ENCODE measurements at regions not wholly inside any gene's neighbourhood (a gene's known extent, or its start where the extent isn't known, plus 50 kb on each side); places are given as distances from the start of the nearest gene placed in this dataset.

- no peak overlapping the region for H3K4me3 ChIP-seq
- H3K36me3 ChIP-seq, result no peaks in the 10 kb centered on the region
- H3K4me1 ChIP-seq, result no peaks in the 10 kb centered on the region
- no peaks in the 10 kb centered on the region for H3K27me3 ChIP-seq
- DNase-seq, result no peak
- no peaks in the 10 kb centered on the region for H3K9me3 ChIP-seq (replicated peaks)
- no peak overlapping the region for H3K27ac ChIP-seq
These were observed 50.9 kb upstream of the NR5A2 start for GRCh38 chr1:199976496-199977144.

Measured in SJCRH30 (cell line).